ENCODE measurements at regions not wholly inside any gene's neighbourhood (a gene's known extent, or its start where the extent isn't known, plus 50 kb on each side); places are given as distances from the start of the nearest gene placed in this dataset.

- DNase-seq (ENCODE audit: low read depth in 1 of 2, low spot score in 1 of 2), result no peak
Measured at GRCh38 chr18:41829647-41830516, 125.2 kb upstream of the PIK3C3 start.

GRCh38 chr18:41828137-41828536, 126.9 kb upstream of the PIK3C3 start:
- DNase-seq (ENCODE audit: low read depth in 1 of 2, low spot score in 1 of 2), result no peak

- no peak for DNase-seq (ENCODE audit: low read depth in 1 of 2, low spot score in 1 of 2)
Measured at GRCh38 chr18:41820784-41821183, 134.2 kb upstream of the PIK3C3 start.

GRCh38 chr18:41818381-41819355, 136.4 kb upstream of the PIK3C3 start:
- DNase-seq (ENCODE audit: low read depth in 1 of 2, low spot score in 1 of 2), result no peak

GRCh38 chr18:41814651-41815050, 140.4 kb upstream of the PIK3C3 start:
- no peak for DNase-seq (ENCODE audit: low read depth in 1 of 2, low spot score in 1 of 2)

- DNase-seq (ENCODE audit: low read depth in 1 of 2, low spot score in 1 of 2), result no peak
Measured at GRCh38 chr18:41809652-41810051, 145.4 kb upstream of the PIK3C3 start.

- DNase-seq (ENCODE audit: low read depth in 1 of 2, low spot score in 1 of 2), result no peak
Measured at GRCh38 chr18:41805341-41805740, 149.7 kb upstream of the PIK3C3 start.

GRCh38 chr18:41798879-41799278, 156.2 kb upstream of the PIK3C3 start:
- no peak for DNase-seq (ENCODE audit: low read depth in 1 of 2, low spot score in 1 of 2)

- DNase-seq (ENCODE audit: low read depth in 1 of 2, low spot score in 1 of 2), result no peak
Measured at GRCh38 chr18:41790687-41791086, 164.3 kb upstream of the PIK3C3 start.

- DNase-seq (ENCODE audit: low read depth in 1 of 2, low spot score in 1 of 2), result no peak
Measured at GRCh38 chr18:41789001-41789400, 166.0 kb upstream of the PIK3C3 start.

GRCh38 chr18:41783879-41784278, 171.2 kb upstream of the PIK3C3 start:
- DNase-seq (ENCODE audit: low read depth in 1 of 2, low spot score in 1 of 2), result no peak

GRCh38 chr18:41783065-41783818, 171.8 kb upstream of the PIK3C3 start:
- no peak for DNase-seq (ENCODE audit: low read depth in 1 of 2, low spot score in 1 of 2)

GRCh38 chr18:41771973-41772372, 183.1 kb upstream of the PIK3C3 start:
- DNase-seq (ENCODE audit: low read depth in 1 of 2, low spot score in 1 of 2), result no peak

GRCh38 chr18:41769265-41769664, 185.8 kb upstream of the PIK3C3 start:
- no peak for DNase-seq (ENCODE audit: low read depth in 1 of 2, low spot score in 1 of 2)

GRCh38 chr18:41768467-41768866, 186.6 kb upstream of the PIK3C3 start:
- DNase-seq (ENCODE audit: low read depth in 1 of 2, low spot score in 1 of 2), result no peak

GRCh38 chr18:41767960-41768359, 187.1 kb upstream of the PIK3C3 start:
- DNase-seq (ENCODE audit: low read depth in 1 of 2, low spot score in 1 of 2), result no peak

- DNase-seq (ENCODE audit: low read depth in 1 of 2, low spot score in 1 of 2), result no peak
Measured at GRCh38 chr18:41765460-41765859, 189.6 kb upstream of the PIK3C3 start.

- no peak for DNase-seq (ENCODE audit: low read depth in 1 of 2, low spot score in 1 of 2)
Measured at GRCh38 chr18:41763361-41763760, 191.7 kb upstream of the PIK3C3 start.

- no peak for DNase-seq (ENCODE audit: low read depth in 1 of 2, low spot score in 1 of 2)
Measured at GRCh38 chr18:41761333-41762018, 193.6 kb upstream of the PIK3C3 start.

GRCh38 chr18:41758534-41758933, 196.5 kb upstream of the PIK3C3 start:
- DNase-seq (ENCODE audit: low read depth in 1 of 2, low spot score in 1 of 2), result no peak

- DNase-seq (ENCODE audit: low read depth in 1 of 2, low spot score in 1 of 2), result no peak
Measured at GRCh38 chr18:41756141-41756540, 198.9 kb upstream of the PIK3C3 start.

Data from stimulated activated CD4-positive, alpha-beta T cell treated with anti-CD3 and anti-CD28 coated beads, Interleukin-15, amount 100 ng/mL, for 1 hour (primary cell).